HL-60 (cell line): ENCODE measurements at regions not wholly inside any gene's neighbourhood (a gene's known extent, or its start where the extent isn't known, plus 50 kb on each side); places are given as distances from the start of the nearest gene placed in this dataset.

Experiments used
- DNase-seq, 2 experiments: peaks; one replicate each; pipeline ENCODE4 v3.0.0-alpha.2; 2010 to 2020; ENCODE audit warnings: low read depth in 1 of 2, low spot score in 1 of 2
- H3K27ac ChIP-seq: fragments of 250-450 bp; sonication (Bioruptor Pico); replicated peaks from 2 replicates; pipeline ENCODE4 v1.5.1; 2020; ENCODE audit warnings: mild to moderate bottlenecking, moderate library complexity
- H3K27me3 ChIP-seq: fragments of 250-450 bp; sonication (Bioruptor Pico); 2 replicates; pipeline ENCODE4 v1.5.1; 2021; ENCODE audit warnings: mild to moderate bottlenecking, moderate library complexity; ENCODE audit not compliant: insufficient read depth, poor library complexity, severe bottlenecking
- H3K4me3 ChIP-seq: replicated peaks from 2 replicates; pipeline ENCODE4 v1.5.1; 2011; ENCODE audit warnings: mild to moderate bottlenecking, control low read depth, low read length; ENCODE audit not compliant: insufficient read depth
- GABPA ChIP-seq: IDR thresholded peaks from 2 replicates; pipeline ENCODE4 v1.6.1; 2012; ENCODE audit warnings: low read depth
- POLR2AphosphoS5 ChIP-seq: IDR thresholded peaks from 2 replicates; pipeline ENCODE4 v1.6.1; 2012; ENCODE audit warnings: low read depth
- SPI1 ChIP-seq: IDR thresholded peaks from 2 replicates; pipeline ENCODE4 v1.6.1; 2012; ENCODE audit warnings: low read depth, mild to moderate bottlenecking, borderline replicate concordance
- TF ChIP-seq, protein P1 (sequence below): IDR thresholded peaks from one replicate; pipeline ENCODE4 v1.5.1; 2011; ENCODE audit warnings: low read length, control low read depth, inconsistent platforms; ENCODE audit not compliant: insufficient read depth
- TF ChIP-seq, protein P2 (sequence below): IDR thresholded peaks from 2 replicates; pipeline ENCODE4 v1.6.1; 2012; ENCODE audit warnings: low read depth; ENCODE audit not compliant: insufficient replicate concordance

DNA sequence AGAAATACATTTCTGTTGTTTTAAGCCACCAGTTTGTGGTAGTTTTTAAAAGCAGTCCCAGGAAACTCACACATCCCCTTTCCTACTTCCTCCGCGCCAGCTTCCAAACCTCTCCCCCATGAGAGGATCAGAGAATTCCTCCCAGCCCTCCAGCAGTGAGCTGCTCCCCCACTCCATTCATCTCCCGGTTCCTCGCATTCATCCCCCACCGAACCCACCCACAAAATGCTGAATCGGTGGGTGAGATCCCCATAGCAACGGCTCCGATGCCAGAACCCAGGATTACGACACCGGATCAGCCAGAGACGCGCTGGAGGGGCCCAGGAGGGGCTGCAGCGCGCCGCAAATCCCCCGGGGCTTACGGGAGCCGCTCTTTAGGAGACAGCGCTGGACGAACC is 251.4 kb upstream of the RPL38 start:
- Histone ChIP-seq H3K27ac (no peak overlapping the region), H3K27me3 (peaks cover 14% of the 10 kb centered on the region), H3K4me3 (peak overlapping the region; percentile 12; the same call in 1 of the 2 replicates)
- TF ChIP-seq SPI1 = no peak
- TF ChIP-seq, protein P1, sequence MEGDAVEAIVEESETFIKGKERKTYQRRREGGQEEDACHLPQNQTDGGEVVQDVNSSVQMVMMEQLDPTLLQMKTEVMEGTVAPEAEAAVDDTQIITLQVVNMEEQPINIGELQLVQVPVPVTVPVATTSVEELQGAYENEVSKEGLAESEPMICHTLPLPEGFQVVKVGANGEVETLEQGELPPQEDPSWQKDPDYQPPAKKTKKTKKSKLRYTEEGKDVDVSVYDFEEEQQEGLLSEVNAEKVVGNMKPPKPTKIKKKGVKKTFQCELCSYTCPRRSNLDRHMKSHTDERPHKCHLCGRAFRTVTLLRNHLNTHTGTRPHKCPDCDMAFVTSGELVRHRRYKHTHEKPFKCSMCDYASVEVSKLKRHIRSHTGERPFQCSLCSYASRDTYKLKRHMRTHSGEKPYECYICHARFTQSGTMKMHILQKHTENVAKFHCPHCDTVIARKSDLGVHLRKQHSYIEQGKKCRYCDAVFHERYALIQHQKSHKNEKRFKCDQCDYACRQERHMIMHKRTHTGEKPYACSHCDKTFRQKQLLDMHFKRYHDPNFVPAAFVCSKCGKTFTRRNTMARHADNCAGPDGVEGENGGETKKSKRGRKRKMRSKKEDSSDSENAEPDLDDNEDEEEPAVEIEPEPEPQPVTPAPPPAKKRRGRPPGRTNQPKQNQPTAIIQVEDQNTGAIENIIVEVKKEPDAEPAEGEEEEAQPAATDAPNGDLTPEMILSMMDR = no peak
- TF ChIP-seq, protein P2, sequence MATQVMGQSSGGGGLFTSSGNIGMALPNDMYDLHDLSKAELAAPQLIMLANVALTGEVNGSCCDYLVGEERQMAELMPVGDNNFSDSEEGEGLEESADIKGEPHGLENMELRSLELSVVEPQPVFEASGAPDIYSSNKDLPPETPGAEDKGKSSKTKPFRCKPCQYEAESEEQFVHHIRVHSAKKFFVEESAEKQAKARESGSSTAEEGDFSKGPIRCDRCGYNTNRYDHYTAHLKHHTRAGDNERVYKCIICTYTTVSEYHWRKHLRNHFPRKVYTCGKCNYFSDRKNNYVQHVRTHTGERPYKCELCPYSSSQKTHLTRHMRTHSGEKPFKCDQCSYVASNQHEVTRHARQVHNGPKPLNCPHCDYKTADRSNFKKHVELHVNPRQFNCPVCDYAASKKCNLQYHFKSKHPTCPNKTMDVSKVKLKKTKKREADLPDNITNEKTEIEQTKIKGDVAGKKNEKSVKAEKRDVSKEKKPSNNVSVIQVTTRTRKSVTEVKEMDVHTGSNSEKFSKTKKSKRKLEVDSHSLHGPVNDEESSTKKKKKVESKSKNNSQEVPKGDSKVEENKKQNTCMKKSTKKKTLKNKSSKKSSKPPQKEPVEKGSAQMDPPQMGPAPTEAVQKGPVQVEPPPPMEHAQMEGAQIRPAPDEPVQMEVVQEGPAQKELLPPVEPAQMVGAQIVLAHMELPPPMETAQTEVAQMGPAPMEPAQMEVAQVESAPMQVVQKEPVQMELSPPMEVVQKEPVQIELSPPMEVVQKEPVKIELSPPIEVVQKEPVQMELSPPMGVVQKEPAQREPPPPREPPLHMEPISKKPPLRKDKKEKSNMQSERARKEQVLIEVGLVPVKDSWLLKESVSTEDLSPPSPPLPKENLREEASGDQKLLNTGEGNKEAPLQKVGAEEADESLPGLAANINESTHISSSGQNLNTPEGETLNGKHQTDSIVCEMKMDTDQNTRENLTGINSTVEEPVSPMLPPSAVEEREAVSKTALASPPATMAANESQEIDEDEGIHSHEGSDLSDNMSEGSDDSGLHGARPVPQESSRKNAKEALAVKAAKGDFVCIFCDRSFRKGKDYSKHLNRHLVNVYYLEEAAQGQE = no peak
- DNase-seq = no peak

DNA sequence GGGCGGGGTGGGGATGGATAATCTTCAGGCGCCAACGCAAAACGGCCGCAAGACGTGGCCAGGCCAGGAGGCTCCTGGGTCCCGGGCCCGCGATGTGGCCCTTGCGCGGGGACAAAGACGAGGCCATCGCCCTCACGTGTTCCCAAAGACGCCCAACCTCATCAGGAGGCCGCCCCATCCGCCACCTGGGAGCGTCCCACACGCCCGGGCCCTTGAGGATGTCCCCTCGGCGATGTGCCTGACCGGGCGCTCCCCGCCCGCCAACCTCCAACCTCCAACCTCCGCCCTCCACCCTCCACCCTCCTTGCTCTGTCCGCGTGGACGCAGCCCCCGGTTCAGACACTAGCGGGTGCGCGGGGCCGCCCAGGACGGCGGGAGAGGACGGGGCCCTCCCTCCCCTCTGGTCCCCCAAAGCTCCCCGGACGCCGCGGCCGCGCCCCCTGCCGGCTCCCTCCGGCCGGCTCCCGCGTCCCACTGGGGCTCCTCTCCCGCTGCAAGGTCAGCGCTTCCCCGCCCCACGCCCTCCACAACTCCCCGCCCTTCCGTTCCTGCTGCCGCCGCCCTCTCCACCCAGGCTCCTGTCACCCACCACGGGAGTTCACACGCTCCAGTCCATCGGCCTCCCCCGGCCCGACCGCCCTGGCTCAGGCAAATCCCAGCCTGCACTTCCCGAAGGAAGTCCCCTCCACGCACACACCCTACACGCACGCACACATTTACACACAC is 250.8 kb upstream of the RPL38 start:
- H3K27me3 ChIP-seq = peaks cover 14% of the 10 kb centered on the region

DNA sequence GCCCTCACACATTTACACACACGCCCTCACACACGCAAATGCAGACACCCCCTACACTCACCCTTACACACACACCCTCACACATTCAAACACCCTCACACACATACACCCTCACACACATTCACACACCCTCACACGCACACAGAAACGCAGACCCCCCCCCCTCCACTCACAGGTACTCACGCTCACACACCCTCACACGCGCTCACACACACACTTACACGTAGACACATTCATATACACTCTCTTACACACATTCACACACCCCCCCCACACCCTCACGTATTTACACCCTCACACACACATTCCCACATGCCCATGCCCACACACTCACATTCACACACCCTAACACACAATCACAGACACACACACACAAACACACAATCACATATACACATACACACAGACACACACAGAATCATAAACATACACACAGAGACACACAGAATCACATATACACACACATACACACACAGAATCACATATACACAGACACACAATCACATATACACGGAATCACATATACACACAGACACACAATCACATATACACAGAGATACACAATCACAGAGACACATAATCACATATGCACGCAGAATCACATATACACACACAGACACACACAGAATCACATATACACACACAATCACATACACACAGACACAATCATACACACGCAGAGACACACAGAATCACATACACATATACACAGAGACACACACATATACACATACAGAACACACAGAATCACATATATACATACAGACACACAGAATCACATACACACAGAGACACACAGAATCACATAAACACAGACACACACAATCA is 250.1 kb upstream of the RPL38 start:
- Histone ChIP-seq H3K27me3 (peaks cover 14% of the 10 kb centered on the region), H3K4me3 (peak overlapping the region; percentile 12; the same call in 1 of the 2 replicates), H3K27ac (no peak overlapping the region)
- TF ChIP-seq, protein P2 = no peak
- TF ChIP-seq, protein P1 = no peak
- no peak for TF ChIP-seq GABPA
- TF ChIP-seq SPI1 = no peak
- no peak for TF ChIP-seq POLR2AphosphoS5
- DNase-seq = no peak

More for the DNA sequence above, 250.8 kb upstream of the RPL38 start:
- peak overlapping the region; percentile 12 for H3K4me3 ChIP-seq
- DNase-seq = no peak
- H3K27ac ChIP-seq = no peak overlapping the region
- TF ChIP-seq, protein P1 = no peak
- TF ChIP-seq POLR2AphosphoS5 (no peak), GABPA (no peak), SPI1 (no peak)
- TF ChIP-seq, protein P2 = no peak
